ENCODE measurements at regions not wholly inside any gene's neighbourhood (a gene's known extent, or its start where the extent isn't known, plus 50 kb on each side); places are given as distances from the start of the nearest gene placed in this dataset.

GRCh38 chr6:153215242-153215641 lies 84.2 kb upstream of the RGS17 start:
- no peak for TF ChIP-seq CTCF (IDR thresholded peaks at IDR 0.05)
- TF ChIP-seq POLR2A (IDR thresholded peaks at IDR 0.05): no peak
- no peak for TF ChIP-seq EP300 (IDR thresholded peaks at IDR 0.05)
